Panc1 (cell line): ENCODE measurements at regions not wholly inside any gene's neighbourhood (a gene's known extent, or its start where the extent isn't known, plus 50 kb on each side); places are given as distances from the start of the nearest gene placed in this dataset.

Experiments used
- ATAC-seq: fragments of 200-7000 bp; cut with Tn5 transposase; 2 replicates; pipeline ENCODE4 v1.9.1; 2020; ENCODE audit warnings: mild to moderate bottlenecking, moderate library complexity
- BruUV-seq: library from RNA; stranded (reverse); fragments of 400-500 nt; replicated peaks from 2 replicates; lab custom pipeline; 2021; lab: Mats Ljungman, UMichigan
- CTCF ChIA-PET: fragments of 300-600 bp; sonication (Branson Sonifier 250); formaldehyde crosslinking; loops from one replicate; lab custom pipeline; 2022; ENCODE audit warnings: antibody characterized with exemption; lab: Charles Lee
- POLR2A ChIA-PET: fragments of 300-600 bp; sonication (Branson Sonifier 250); formaldehyde crosslinking; loops from one replicate; lab custom pipeline; 2022; ENCODE audit warnings: antibody characterized with exemption; lab: Charles Lee
- DNase-seq: peaks from one replicate; pipeline ENCODE4 v3.0.0-alpha.2; 2010; ENCODE audit warnings: low read depth, low spot score
- H3K27ac ChIP-seq: 2 replicates; pipeline ENCODE4 v1.5.1; 2011; ENCODE audit warnings: mild to moderate bottlenecking, low read length, inconsistent platforms
- H3K27me3 ChIP-seq: fragments of 200-500 bp; sonication (Bioruptor generic); 2 replicates; pipeline ENCODE4 v1.6.0; 2014; ENCODE audit warnings: low read length, inconsistent platforms; ENCODE audit not compliant: control insufficient read depth, insufficient read depth
- H3K36me3 ChIP-seq: fragments of 200-500 bp; sonication (Bioruptor generic); 2 replicates; pipeline ENCODE4 v1.5.1; 2014; ENCODE audit warnings: inconsistent platforms, mild to moderate bottlenecking, low read length, moderate library complexity; ENCODE audit not compliant: control insufficient read depth, insufficient read depth
- H3K4me1 ChIP-seq: 2 replicates; pipeline ENCODE4 v1.5.1; 2011; ENCODE audit warnings: inconsistent platforms, mild to moderate bottlenecking, low read length, moderate library complexity; ENCODE audit not compliant: control insufficient read depth, insufficient read depth
- H3K4me3 ChIP-seq, 2 experiments: 2 replicates each; pipeline ENCODE4 v1.5.1; 2011 to 2012; ENCODE audit warnings: low read depth in 2 of 2, low read length in 2 of 2, mild to moderate bottlenecking in 2 of 2, inconsistent platforms in 1 of 2, moderate library complexity in 1 of 2
- H3K9me3 ChIP-seq: fragments of 200-500 bp; sonication (Bioruptor generic); 2 replicates; pipeline ENCODE4 v1.5.1; 2014; ENCODE audit warnings: low read depth, mild to moderate bottlenecking, inconsistent platforms, low read length, moderate library complexity; ENCODE audit not compliant: control insufficient read depth, insufficient read depth
- CTCF ChIP-seq: fragments of 450-650 bp; IDR thresholded peaks from 2 replicates; pipeline ENCODE4 v1.5.1; 2017; ENCODE audit warnings: mild to moderate bottlenecking
- POLR2AphosphoS5 ChIP-seq: IDR thresholded peaks from 2 replicates; pipeline ENCODE4 v1.6.1; 2012; ENCODE audit warnings: mild to moderate bottlenecking, low read depth, low read length, moderate library complexity
- SIN3A ChIP-seq: IDR thresholded peaks from 2 replicates; pipeline ENCODE4 v1.6.1; 2012; ENCODE audit warnings: low read depth, mild to moderate bottlenecking, low read length, moderate library complexity, borderline replicate concordance; ENCODE audit not compliant: insufficient read depth
- TCF7L2 ChIP-seq: IDR thresholded peaks from 2 replicates; pipeline ENCODE4 v1.6.1; 2011; ENCODE audit warnings: mild to moderate bottlenecking, low read depth, low read length, inconsistent platforms
- in situ Hi-C: cut with HindIII; loops from 2 replicates; pipeline ENCODE4 v1.10.0; 2016; ENCODE audit warnings: low sequenced_read_pairs, low pct_unique_long_range_greater_than_20kb
- intact Hi-C: fragments of 100-400 bp; cut with micrococcal nuclease; formaldehyde crosslinking; loops from one replicate; pipeline ENCODE4 v1.10.0; 2022; ENCODE audit not compliant: unreplicated experiment
- TF ChIP-seq, protein P1 (sequence below), 2 experiments: IDR thresholded peaks; 2 replicates each; pipeline ENCODE4 v1.6.1; 2011 to 2012; ENCODE audit warnings: low read depth in 2 of 2, control low read depth in 1 of 2, low read length in 1 of 2, mild to moderate bottlenecking in 1 of 2, moderate library complexity in 1 of 2; ENCODE audit not compliant: insufficient read depth in 1 of 2

GRCh38 chr18:50475538-50476193 is 84.2 kb upstream of the MAPK4 start:
- Histone ChIP-seq H3K4me3 (no peak overlapping the region), H3K27ac (no peak overlapping the region), H3K36me3 (no peaks in the 10 kb centered on the region), H3K9me3 (no peaks in the 10 kb centered on the region), H3K4me1 (no peaks in the 10 kb centered on the region), H3K27me3 (no peaks in the 10 kb centered on the region)
- ChIA-PET CTCF (no interaction called here), POLR2A (no interaction called here)
- in situ Hi-C loops (no loop called here), intact Hi-C loops (no loop called here)
- ATAC-seq (no peak), DNase-seq (no peak)
- TF ChIP-seq CTCF: no peak
- TF ChIP-seq, protein P1, sequence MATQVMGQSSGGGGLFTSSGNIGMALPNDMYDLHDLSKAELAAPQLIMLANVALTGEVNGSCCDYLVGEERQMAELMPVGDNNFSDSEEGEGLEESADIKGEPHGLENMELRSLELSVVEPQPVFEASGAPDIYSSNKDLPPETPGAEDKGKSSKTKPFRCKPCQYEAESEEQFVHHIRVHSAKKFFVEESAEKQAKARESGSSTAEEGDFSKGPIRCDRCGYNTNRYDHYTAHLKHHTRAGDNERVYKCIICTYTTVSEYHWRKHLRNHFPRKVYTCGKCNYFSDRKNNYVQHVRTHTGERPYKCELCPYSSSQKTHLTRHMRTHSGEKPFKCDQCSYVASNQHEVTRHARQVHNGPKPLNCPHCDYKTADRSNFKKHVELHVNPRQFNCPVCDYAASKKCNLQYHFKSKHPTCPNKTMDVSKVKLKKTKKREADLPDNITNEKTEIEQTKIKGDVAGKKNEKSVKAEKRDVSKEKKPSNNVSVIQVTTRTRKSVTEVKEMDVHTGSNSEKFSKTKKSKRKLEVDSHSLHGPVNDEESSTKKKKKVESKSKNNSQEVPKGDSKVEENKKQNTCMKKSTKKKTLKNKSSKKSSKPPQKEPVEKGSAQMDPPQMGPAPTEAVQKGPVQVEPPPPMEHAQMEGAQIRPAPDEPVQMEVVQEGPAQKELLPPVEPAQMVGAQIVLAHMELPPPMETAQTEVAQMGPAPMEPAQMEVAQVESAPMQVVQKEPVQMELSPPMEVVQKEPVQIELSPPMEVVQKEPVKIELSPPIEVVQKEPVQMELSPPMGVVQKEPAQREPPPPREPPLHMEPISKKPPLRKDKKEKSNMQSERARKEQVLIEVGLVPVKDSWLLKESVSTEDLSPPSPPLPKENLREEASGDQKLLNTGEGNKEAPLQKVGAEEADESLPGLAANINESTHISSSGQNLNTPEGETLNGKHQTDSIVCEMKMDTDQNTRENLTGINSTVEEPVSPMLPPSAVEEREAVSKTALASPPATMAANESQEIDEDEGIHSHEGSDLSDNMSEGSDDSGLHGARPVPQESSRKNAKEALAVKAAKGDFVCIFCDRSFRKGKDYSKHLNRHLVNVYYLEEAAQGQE (IDR thresholded peaks at IDR 0.05; ENCODE audit: insufficient read depth in 1 of 2, low read depth in 2 of 2, low read length in 1 of 2): no peak
- no peak for TF ChIP-seq SIN3A
- no peak for TF ChIP-seq TCF7L2
- no peak for TF ChIP-seq POLR2AphosphoS5
- BruUV-seq: no TSS peak

- ATAC-seq: no peak
Measured at GRCh38 chr18:50492097-50492496, 67.8 kb upstream of the MAPK4 start.

More at GRCh38 chr18:50492097-50492496, 67.8 kb upstream of the MAPK4 start:
- intact Hi-C loops: no loop called here
- ChIA-PET POLR2A (no interaction called here), CTCF (no interaction called here)
- in situ Hi-C loops: no loop called here
- Histone ChIP-seq H3K4me1 (no peaks in the 10 kb centered on the region), H3K27ac (no peak overlapping the region), H3K36me3 (no peaks in the 10 kb centered on the region), H3K4me3 (no peak overlapping the region), H3K27me3 (no peaks in the 10 kb centered on the region), H3K9me3 (no peaks in the 10 kb centered on the region)
- no TSS peak for BruUV-seq
- TF ChIP-seq POLR2AphosphoS5 (no peak), CTCF (no peak), SIN3A (no peak), TCF7L2 (no peak)
- TF ChIP-seq, protein P1 (IDR thresholded peaks at IDR 0.05; ENCODE audit: insufficient read depth in 1 of 2, low read depth in 2 of 2, low read length in 1 of 2): no peak
- no peak for DNase-seq
